ENCODE measurements at regions not wholly inside any gene's neighbourhood (a gene's known extent, or its start where the extent isn't known, plus 50 kb on each side); places are given as distances from the start of the nearest gene placed in this dataset.

DNA sequence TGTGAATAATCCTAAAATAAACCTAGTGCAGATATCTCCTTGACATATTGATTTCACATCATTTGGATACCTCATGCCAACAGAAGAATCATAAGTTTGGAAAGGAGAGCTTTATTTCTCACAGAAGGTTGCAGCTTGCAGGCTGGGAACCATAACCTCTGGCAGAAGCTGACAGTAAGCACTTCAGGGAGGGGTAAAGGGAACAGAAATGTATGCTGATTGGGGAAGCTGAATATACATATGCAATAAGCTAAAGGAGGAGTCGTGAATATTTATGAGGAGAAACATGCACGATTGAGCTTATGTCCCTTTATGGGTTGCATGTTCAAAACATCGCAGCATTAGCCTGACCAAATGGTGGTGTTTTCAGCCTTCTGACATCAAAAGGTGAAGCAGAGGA is 814.5 kb downstream of the TBC1D22A start:
- TF ChIP-seq CTCF (conservative IDR thresholded peaks at IDR 0.05; ENCODE audit: low read depth in 2 of 2): no peak
- TF ChIP-seq POLR2AphosphoS5 (IDR thresholded peaks at IDR 0.05; ENCODE audit: low read depth): no peak
- no peak for TF ChIP-seq STAT1 (IDR thresholded peaks at IDR 0.05; ENCODE audit: unreplicated experiment)
- TF ChIP-seq EZH2phosphoT487 (IDR thresholded peaks at IDR 0.05; ENCODE audit: unreplicated experiment): no peak
- TF ChIP-seq, protein P1, sequence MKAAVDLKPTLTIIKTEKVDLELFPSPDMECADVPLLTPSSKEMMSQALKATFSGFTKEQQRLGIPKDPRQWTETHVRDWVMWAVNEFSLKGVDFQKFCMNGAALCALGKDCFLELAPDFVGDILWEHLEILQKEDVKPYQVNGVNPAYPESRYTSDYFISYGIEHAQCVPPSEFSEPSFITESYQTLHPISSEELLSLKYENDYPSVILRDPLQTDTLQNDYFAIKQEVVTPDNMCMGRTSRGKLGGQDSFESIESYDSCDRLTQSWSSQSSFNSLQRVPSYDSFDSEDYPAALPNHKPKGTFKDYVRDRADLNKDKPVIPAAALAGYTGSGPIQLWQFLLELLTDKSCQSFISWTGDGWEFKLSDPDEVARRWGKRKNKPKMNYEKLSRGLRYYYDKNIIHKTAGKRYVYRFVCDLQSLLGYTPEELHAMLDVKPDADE (IDR thresholded peaks at IDR 0.05): no peak
- TF ChIP-seq, protein P2, sequence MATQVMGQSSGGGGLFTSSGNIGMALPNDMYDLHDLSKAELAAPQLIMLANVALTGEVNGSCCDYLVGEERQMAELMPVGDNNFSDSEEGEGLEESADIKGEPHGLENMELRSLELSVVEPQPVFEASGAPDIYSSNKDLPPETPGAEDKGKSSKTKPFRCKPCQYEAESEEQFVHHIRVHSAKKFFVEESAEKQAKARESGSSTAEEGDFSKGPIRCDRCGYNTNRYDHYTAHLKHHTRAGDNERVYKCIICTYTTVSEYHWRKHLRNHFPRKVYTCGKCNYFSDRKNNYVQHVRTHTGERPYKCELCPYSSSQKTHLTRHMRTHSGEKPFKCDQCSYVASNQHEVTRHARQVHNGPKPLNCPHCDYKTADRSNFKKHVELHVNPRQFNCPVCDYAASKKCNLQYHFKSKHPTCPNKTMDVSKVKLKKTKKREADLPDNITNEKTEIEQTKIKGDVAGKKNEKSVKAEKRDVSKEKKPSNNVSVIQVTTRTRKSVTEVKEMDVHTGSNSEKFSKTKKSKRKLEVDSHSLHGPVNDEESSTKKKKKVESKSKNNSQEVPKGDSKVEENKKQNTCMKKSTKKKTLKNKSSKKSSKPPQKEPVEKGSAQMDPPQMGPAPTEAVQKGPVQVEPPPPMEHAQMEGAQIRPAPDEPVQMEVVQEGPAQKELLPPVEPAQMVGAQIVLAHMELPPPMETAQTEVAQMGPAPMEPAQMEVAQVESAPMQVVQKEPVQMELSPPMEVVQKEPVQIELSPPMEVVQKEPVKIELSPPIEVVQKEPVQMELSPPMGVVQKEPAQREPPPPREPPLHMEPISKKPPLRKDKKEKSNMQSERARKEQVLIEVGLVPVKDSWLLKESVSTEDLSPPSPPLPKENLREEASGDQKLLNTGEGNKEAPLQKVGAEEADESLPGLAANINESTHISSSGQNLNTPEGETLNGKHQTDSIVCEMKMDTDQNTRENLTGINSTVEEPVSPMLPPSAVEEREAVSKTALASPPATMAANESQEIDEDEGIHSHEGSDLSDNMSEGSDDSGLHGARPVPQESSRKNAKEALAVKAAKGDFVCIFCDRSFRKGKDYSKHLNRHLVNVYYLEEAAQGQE (IDR thresholded peaks at IDR 0.05; ENCODE audit: unreplicated experiment): no peak
- no peak for TF ChIP-seq EZH2 (IDR thresholded peaks at IDR 0.05; ENCODE audit: low read depth, unreplicated experiment)
- TF ChIP-seq JUNB (IDR thresholded peaks at IDR 0.05; ENCODE audit: unreplicated experiment): no peak
- no peak for TF ChIP-seq CREB1 (CRISPR knock-in tag; IDR thresholded peaks at IDR 0.05; ENCODE audit: low read depth)
- TF ChIP-seq ZNF114 (CRISPR knock-in tag; IDR thresholded peaks at IDR 0.05): no peak
- TF ChIP-seq ZNF331 (CRISPR knock-in tag; IDR thresholded peaks at IDR 0.05; ENCODE audit: low read depth): no peak

All from GM23338 (cell line).